G401.6 (cell line): ENCODE measurements at regions not wholly inside any gene's neighbourhood (a gene's known extent, or its start where the extent isn't known, plus 50 kb on each side); places are given as distances from the start of the nearest gene placed in this dataset.

Experiments
- FAIRE-seq: peaks from 2 replicates; lab custom pipeline; 2012; peaks lifted over from hg19 to GRCh38; lab: Jason Lieb, UNC

DNA sequence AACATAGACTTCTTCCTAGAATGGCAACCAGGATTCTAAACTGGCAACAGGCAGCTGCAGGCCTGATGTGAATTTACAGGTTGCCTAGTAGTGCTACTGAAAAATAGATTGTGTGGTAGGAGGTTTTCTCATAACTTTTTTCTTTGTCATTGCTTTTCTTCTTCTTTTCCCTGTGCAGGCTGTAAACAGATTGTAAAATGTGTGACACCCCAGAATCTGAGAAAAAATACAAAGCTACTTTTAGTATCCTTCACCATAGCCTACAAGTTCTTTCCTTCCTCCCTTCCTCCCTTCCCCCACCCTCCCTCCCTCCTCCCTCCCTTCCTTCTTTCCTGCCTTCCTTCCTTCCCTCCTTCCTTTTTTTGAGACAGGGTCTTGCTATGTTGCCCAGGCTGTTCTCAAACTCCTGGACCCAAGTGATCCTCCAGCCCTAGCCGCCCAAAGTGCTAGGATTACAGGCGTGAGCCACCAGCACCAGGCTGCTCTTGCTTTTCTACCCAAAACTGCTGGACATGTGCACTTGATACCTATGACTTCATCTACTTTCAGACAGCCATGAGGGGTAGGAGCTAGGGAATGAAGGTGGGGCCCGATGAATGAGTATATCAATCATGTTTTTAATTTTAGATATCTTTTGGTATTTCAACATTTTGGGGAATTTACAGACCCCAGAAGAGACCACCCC, 114.2 kb upstream of the EEA1 start:
- FAIRE-seq = no peak

DNA sequence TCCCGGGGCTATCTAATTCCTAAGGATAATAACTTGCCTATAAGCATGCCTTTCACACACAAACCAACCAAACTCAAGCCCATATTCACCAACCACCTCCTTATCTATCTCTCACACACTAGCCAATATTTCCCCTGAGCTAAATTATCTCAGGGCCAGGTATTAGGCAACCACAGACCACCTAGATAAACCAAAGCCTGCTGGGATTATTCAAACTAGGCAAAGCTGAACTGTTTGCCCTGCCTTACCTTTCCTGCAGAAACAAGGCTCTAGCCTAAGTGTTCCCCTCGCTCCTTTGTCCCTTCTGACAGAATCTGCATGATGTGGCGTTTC, 114.7 kb upstream of the EEA1 start:
- FAIRE-seq = no peak

DNA sequence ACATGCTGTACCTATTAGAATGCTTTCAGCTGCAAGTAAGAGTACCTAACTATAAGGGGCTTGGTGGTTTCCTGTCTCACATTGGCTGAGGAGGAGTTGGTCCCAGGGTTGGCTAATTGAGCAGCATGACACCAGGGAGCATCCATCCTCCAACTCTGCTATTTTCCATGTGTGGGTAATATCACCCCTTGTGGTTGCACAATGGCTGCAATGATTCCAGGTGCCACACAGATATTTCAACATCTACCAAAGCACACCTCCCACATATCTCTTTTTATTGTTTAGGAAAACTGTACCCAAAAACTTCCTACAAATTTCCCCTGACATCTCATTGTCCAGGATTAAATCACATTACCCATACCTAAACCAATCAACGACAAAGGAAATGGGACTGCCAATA, 118.0 kb upstream of the EEA1 start:
- FAIRE-seq = no peak

DNA sequence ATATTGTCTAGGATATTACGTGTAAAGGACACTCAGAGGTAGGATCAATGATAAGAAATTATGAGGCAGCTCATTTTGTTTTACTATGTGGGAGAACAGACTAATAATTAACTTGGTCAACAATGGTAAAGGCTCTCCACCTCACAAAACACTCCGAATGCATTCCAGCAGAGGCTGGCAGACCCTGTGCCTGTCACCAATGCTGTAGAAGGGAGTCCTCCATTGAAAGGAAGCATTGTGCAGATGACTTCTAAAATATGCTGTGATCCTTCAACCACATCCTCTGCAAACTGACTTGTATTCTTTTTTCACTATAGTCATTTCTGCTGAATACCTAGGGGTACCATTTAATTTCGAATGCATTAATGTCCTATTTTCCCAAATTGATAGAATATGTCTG, 119.6 kb upstream of the EEA1 start:
- FAIRE-seq = no peak

DNA sequence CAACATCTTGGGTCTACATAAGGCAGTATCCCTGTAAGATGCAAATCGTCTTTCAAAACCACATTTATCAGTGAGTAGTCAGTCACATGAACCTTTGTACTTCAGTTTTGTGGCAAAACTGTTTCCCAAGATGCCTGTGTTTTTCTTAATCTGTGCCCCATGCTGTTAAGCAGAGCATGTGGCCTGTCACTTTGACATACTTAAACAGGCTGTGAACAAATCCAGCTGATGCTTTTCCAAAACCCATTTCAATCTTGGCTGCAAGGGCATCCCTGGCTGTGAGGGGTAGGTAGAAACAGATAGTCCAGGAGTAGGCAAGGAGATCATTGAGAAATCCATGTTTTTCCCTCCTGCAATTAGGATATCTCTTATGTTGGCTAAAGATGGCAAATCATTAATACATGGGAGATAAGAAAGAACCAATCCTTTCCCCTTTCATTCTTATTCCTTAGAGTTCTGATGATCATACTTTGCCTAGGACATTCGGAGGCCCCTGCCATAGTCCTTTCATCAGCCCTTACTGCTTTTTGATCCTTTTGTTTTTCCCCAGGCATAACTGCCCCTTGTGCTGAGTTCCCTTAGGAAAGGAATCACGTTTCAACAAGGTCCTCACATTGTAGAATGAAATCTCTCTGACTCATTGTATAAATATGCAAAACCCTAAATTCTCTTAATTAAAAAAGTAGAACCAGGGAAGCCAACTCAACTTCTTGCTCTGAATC, 121.1 kb upstream of the EEA1 start:
- no peak for FAIRE-seq

DNA sequence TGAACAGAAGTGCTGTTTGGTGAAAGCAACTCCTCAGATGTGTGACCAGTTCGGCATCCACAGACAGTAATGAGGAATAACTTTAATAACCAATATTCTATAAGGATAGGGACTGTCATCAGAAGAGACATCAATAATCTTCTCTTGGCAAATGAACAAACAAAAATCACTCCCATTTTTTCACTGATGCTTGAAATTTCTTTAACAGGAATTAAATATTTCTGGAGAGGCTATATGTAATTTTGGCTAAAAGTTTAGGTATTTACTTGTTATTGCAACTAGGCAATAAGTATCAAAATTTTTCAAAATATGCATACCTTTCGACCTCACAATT, 121.6 kb upstream of the EEA1 start:
- no peak for FAIRE-seq

DNA sequence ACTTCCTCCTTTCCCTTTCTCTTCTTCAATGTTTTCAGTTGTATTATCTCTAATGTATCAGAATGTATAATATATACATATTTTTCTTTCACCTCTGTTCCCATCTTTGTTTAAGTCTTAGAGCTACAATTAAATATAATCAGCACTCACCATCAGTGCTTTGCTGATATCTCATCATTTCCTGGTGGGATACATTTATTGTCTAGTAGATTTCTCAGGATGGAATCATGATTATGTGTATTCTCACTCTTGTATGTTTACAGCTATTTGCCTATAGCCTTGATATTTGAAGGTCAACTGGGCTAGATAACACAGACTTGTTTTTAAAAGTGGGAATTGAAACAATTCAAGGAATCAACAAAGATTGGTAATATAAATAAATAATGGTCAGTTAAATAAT, 124.9 kb upstream of the EEA1 start:
- no peak for FAIRE-seq

DNA sequence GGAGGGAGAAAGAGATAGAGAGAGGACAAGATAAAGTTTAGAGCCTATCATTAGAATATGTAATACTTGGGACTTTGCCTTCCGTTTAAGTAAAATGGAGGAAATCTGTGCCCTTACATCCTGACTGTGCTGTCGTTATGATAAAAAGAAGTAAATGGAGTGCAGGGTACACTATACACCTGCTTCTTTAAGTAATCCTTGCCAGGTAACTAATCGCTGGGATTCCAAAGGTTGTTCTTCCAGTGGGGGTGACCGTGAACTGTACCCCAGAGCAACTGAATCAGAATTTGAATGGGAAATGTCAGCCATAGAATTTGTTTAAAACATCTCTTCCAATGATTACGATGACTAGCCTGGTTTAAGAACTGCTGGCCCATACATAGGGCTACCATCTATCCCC, 126.1 kb upstream of the EEA1 start:
- FAIRE-seq = no peak

DNA sequence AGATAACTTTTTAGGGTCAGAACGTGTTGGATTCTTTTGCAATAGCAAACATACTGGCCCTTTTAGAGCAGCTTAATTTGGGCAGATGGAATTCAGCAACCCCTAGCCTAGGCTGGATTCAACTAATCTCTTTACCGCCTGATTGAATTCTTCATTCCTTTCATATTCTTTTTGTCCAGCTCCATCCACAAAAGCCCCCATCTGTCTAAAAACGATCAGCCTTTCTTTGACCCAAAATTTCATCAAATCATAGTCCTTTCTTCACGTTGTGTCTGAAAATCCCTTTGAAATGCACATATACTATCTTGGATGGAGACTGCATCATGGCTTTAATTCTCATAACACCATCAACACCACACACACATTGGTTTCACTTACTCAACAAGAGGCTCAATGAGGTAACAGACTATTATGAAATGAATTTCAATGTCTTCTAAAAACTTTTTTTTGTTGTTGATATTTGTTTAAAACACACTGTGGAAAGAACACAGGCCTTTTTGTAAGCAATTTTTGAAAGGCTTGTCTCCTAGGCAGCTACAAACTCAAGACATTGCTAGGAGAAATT, 128.0 kb upstream of the EEA1 start:
- no peak for FAIRE-seq

DNA sequence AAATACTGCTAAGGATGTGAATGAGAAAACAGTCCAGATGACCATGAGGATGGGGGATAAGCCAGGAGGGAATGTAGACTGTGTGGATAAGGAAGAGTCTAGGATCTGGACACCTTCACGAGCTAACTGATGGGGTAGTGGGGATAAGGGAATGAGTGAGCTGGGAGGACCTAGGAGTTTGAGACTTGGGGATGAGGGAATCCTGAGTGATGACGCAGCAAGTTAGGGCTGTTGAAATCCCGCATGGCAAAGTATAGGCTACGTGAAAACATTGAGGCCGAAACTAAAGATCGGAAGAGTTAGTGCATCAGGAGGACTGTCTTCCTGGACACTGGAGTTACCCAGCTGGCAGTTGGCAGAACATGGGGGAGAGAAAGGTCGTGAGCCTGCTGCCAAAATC, 129.2 kb upstream of the EEA1 start:
- no peak for FAIRE-seq

DNA sequence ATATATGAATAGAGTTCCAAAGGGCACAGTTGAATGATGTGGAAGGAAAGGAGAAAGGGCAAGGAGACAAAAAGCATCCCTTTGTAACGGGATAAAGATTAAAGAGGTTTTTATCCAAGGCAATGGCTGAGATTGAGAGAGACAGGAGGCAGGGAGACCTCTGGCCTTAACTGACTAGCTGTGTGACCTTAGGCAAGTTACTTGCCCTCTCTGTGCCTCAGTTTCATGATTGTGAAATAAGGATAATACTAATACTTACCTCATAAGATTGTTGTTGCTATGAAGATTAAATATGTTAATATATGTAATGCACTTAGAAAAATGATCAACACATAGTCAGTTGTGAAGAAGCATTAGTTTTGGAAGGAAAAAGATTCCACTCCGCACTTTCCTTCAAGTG, 130.2 kb upstream of the EEA1 start:
- no peak for FAIRE-seq

DNA sequence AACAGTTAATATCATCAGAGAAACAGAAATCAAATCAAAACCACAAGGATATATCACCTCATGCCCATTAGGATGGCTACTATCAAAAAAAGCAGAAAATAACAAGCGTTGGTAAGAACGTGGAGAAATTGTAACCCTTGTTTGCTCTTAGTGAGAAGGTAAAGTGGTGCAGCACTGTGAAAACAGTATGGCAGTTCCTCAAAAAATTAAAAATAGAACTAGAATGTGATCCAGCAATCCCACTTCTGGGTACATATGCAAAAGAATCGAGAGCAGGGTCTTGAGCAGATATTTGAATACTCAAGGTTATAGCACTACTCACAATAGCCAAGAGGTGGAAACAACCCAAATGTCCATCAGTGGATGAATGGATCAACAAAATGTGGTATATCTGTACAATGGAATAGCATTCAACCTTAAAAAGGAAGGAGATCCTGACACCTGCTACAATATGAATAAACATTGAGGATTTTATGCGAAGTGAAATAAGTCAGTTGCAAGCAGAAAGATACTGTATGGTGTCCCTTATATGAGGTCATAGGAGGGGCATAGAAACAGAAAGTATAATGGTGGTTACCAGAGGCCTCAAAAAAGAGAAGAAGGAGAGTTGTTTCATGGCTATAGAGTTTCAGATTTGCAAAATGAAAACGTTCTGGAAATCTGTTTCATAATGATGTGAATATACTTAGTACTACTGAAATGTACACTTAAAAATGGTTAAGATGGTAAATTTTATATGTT, 131.0 kb upstream of the EEA1 start:
- FAIRE-seq = no peak

DNA sequence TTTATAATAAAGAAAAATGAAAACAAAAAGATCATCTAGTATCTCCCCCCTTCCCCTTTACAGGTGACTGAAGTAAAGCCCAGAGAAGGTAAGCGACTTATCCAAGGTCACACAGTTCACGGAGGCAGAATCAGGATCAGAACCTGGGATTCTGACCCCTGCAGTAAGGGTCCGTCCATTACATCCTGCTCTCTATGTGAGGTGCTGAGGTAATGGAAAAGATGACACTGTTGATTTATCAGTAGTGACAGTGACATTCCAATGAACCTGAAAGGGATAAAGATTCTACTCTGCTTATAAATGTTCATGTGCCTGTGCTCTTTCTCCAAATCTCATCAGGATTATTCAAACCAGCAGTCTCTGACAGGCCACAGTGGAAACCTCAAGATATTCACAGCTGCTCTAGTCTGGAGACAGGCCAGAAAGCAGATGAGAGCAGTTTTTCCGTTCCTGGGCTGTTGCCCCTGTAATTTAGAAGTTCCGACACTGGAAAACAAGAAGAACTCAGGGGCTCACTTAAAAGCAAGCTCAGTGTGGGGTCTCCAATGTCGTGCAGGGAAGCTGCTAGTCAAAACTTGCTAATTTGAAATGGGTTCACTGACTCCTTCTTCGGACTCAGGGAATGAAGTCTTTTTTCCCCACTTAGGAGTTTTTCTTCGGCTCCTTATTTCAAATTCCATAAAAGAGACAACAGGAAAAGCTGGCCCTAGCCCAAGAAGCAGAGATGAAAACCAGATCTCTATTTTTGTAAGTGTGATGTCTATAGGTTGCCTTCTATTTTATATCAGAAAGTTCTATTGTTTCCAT, 131.8 kb upstream of the EEA1 start:
- FAIRE-seq = no peak

DNA sequence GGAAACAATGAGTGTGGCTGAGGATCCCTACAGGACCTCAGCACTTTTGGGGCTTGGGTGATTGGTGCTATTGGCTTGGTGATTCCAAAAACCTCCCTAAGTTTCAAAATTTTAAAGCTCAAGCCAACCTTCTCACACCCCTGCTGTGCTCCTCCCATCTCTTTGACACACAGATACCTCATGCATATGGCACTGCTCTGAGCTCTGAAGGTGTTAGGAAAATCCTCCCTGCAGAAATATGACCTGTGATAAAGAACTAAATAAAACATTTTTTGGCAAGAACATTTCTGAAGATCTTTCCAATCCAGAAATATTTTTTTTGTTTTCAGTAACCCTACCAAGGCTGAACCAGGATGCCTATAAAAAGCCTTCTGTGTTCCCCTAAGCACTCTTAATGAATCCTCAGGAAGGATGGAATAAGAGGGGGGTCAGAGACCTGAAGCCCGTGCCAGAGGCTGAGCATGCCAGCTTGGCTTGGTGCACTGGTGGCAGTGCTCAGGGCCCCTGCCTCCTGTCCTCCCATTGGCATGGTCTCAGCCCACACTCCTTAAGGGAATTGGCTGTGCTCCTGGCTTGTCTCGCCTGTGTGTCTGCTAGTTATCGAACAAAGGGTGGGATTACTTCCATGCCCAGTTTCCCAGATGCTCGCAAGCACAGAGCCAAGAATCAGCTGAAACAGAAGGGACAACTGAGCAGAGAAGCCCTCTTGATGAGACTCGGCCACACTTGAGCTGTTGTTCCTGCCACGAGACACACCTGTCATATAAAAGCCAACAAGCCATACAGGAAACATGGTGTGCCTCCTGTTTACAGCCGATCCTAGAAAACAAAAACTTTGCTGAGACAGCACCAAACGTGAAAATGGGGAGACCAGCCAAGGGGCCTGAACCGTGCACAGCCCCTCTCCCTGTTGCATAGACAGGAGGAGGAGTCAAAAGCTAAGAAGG, 132.7 kb upstream of the EEA1 start:
- no peak for FAIRE-seq

DNA sequence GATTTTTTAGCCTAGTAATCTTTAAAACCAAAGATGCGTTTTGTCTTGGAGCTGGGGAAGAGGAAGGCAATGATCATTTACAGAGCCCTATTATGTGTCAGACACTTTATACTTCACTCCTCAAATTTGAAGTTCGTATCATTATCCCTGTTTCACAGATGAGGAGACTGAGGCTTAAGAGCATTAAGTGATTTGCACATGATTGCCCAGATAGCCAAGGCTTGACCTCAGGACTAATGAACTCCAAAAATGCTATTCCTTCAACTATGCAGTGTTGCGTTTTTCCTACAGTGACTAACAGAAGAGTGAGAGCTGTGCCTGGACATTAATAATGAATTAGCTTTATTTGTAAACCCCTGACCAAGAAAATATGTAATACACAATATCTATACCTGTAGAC, 136.8 kb upstream of the EEA1 start:
- no peak for FAIRE-seq

DNA sequence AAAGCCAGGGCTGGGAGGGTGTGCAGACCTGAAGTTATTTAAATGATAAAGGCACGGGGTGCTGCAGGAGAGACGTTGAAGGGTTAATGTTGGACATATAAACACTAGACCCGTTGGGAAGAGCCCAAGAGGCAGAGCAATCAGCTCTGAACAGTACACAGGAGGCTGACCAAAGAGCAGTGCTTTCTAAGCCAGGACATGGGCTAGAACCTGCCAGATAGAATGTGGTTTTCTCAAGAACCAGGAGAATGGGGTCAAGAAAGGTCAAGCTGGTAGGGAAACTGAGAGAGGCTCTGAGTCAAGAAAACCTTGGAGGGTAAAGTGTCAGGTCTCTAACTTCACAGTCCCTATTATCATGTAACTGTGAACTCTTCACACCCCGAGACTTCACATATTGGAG, 143.2 kb upstream of the EEA1 start:
- no peak for FAIRE-seq

DNA sequence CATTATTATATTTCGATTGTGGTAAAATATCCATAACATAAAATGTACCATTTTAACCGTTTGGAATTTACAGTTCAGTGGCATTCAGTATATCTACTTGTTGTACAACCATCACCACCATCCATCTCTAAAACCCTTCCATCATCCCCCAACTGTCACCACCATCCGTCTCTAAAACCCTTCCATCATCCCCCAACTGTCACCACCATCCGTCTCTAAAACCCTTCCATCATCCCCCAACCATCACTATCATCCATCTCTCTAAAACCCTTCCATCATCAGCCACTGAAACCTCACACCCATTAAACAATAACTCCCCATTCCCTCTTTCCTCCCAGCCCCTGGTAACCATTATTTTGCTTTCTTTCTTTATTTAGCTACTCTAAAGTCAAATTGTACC, 144.2 kb upstream of the EEA1 start:
- FAIRE-seq = no peak

DNA sequence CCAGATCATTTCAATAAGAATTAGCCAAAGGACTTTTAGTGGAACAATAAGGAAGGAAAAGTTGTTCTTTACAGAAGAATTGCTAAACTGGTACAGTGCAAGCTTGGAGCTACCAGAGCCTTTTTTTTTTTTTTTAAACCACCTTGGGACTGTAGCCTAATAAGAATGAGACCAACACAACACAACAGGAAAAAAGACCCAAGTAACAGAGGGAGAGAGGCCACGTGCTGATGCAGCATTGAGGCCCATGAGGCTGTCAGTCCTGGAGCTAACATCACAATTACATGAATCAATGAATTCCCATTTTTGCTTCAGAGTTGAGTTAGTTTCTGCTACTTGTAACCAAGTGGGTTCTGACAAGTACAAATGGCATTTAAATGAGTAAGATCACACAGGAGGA, 149.0 kb upstream of the EEA1 start:
- no peak for FAIRE-seq

DNA sequence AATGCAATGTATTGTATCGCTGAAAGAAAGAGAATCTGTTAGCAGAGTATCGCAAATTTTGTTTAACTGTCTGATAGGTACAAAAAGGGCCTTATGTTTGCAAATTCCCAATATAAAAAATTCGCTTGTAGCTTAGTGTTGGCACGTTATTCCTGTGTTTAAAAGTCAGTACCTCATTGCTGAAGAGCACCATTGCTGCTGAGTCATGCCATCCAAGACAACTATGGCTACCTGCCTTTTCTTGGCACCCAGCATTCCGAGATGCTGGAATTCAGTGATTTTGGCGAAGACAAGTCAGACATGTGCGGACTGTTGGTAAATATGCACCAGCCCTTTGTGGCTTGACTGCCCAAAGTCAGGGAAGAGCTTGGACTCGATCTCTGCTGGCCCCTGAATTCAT, 149.5 kb upstream of the EEA1 start:
- FAIRE-seq = no peak

DNA sequence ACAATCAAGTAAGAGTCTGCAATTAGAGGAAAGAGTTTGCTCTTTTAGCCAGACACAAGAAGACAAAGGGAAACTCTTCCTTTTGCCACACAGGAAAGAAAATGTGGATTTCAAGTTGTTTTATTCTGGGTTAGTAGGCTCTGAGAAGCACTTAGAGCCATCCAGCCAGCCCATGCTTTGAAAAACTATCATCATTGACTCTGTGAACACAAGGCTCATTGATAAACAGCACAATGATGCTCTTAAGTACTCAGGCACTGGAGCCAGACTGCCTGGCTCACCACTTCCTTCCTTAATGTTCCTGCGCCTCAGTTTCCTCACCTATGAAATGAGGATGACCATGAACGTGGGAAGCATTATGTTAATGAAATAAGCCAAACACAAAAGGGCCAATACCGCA, 150.2 kb upstream of the EEA1 start:
- no peak for FAIRE-seq

DNA sequence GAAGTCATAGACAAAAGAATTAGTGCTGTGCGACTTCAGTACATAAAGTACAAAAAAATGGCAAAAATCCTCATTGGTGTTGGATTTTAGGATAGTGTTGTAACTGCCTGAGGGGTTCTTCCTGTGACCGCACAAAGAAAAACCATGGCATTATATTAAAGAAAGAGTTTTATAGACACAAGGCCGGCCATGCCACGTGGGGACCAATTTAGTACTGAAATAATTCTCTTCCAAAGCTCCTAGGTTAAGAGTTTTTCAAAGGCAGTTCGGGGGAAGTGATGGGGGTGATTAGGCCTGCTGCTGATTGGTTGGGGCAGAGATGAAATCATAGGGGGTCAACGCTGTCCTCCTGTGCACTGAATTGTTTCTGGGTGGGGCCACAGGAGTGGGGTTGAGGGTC, 150.9 kb upstream of the EEA1 start:
- no peak for FAIRE-seq

DNA sequence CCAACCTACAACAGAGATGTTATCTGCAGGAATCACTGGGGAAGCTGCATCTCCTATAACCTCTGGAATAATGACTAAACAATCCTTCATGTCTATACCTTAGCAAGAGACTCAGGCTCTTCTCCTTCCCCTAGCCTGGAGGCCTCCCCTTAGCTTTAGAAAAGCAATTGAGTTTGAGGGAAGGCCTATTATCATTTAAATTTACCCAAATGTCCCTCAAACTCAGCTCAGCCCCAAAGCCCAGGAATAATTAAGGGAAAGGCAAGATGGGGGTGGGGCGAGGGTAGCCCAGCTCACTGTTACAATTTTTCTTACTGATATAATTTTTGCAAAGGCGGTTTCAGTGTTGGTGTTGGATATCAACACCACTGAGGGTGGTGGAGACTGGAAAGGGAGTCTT, 151.4 kb upstream of the EEA1 start:
- no peak for FAIRE-seq
